H1 (cell line): ENCODE measurements at regions not wholly inside any gene's neighbourhood (a gene's known extent, or its start where the extent isn't known, plus 50 kb on each side); places are given as distances from the start of the nearest gene placed in this dataset.

Source experiments
- CBX5 ChIP-seq: fragments of 300-800, 300-1000 bp; sonication (generic); IDR thresholded peaks from 2 replicates; pipeline ENCODE4 v1.7.1; 2016; ENCODE audit warnings: antibody characterized with exemption, low read length, low read depth

- no peak for TF ChIP-seq CBX5
Measured at GRCh38 chr4:4752576-4753401, 106.7 kb upstream of the MSX1 start (continued).
